ENCODE measurements at regions not wholly inside any gene's neighbourhood (a gene's known extent, or its start where the extent isn't known, plus 50 kb on each side); places are given as distances from the start of the nearest gene placed in this dataset.

DNA sequence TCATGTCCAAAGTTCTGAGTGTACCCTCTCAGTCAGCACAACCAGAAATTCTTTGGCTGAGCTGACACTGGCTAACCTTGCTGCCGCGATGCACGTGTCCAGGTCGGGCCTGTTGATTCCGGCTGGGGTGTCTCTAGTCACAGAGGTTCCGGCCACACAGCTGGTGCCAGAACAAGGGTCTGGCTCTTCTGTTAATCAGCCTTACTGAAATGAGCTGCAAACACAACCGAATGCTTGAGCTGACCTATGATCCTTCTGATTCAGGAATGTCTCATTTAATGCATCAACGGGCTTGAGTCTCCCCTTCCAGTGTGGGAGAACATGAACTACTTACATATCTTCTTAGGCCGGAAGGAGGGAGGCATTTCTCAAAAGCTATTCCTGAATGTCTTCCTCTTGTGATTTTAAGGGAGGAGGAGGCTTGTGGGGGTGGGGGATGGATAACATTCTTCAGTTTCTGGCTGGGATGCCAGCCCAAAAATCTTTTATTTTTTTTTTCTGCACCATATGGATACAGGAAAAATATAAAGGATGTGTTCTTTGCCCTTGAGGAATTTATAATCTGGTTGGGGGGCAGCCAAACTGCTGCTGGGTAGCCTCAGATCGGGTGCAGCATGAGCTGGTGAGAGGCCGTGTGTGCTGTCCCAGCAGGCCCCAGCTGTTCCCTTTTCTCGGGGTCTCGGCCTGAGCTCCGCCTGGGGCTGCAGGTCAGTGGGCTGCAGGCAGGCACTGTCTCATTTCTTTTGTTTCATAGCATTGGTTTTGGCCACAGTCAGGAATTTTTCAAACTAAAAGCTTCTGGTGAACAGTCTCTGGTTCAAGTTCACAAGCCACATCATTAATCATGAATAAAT, 319.1 kb upstream of the TBL1XR1 start:
- Histone ChIP-seq H3K9me3 (replicated peaks; ENCODE audit: control insufficient read depth, insufficient read depth, low read length) (no peaks in the 10 kb centered on the region), H3K9me1 (replicated peaks; ENCODE audit: control insufficient read depth, extremely low read depth, insufficient read depth, low read length) (no peaks in the 10 kb centered on the region), H2AFZ (ENCODE audit: low read depth, low read length) (peak overlapping the region; percentile 93), H3K4me3 (replicated peaks in 1 of 3; ENCODE audit: insufficient read depth in 1 of 3, low read depth in 1 of 3, low read length in 3 of 3) (no peak overlapping the region), H3K4me1 (ENCODE audit: control insufficient read depth, extremely low read depth, insufficient read depth, low read length) (peaks cover 13% of the 10 kb centered on the region), H4K20me1 (replicated peaks; ENCODE audit: control insufficient read depth, extremely low read depth, insufficient read depth, low read length) (no peaks in the 10 kb centered on the region), H3K4me2 (ENCODE audit: insufficient read depth, low read length) (peak overlapping the region; percentile 2), H3K27ac (ENCODE audit: insufficient read depth, low read depth, low read length) (no peak overlapping the region), H3K79me2 (ENCODE audit: control insufficient read depth, insufficient read depth, low read length) (no peaks in the 10 kb centered on the region), H3K27me3 (ENCODE audit: control insufficient read depth in 2 of 2, insufficient read depth in 2 of 2, low read length in 2 of 2) (no peaks in the 10 kb centered on the region), H3K36me3 (ENCODE audit: control insufficient read depth in 2 of 2, extremely low read depth in 1 of 2, insufficient read depth in 2 of 2, low read length in 2 of 2) (no peaks in the 10 kb centered on the region), H3K9ac (replicated peaks; ENCODE audit: extremely low read depth, insufficient read depth, low read length) (no peak overlapping the region)
- ChIA-PET CTCF (interaction anchor here (0.8 to 1.5 kb wide), 6 partner anchors 9 to 869 kb away, joined by 3 to 7 read pairs (median 4); no protein-coding TSS in a partner anchor), POLR2A (no interaction called here)
- intact Hi-C loops (cut with micrococcal nuclease) (no loop called here), dilution Hi-C loops (cut with MboI; ENCODE audit: extremely low pct_ligation_motif_present, low sequenced_read_pairs) (no loop called here)
- no TSS peak for BruUV-seq (replicated peaks)
- no peak for TF ChIP-seq MAX (IDR thresholded peaks at IDR 0.05; ENCODE audit: insufficient read depth, insufficient read length)
- no peak for TF ChIP-seq POLR2A (IDR thresholded peaks at IDR 0.05; ENCODE audit: low read depth, low read length)
- TF ChIP-seq MYC (IDR thresholded peaks at IDR 0.05; ENCODE audit: low read depth, low read length): no peak
- peak; percentile 13 for TF ChIP-seq FOS (IDR thresholded peaks at IDR 0.05; ENCODE audit: borderline replicate concordance, insufficient read depth, low read length)
- no peak for TF ChIP-seq POLR2AphosphoS5 (IDR thresholded peaks at IDR 0.05; ENCODE audit: insufficient read depth, low read depth, low read length)
- no peak for TF ChIP-seq EZH2 (IDR thresholded peaks at IDR 0.05; ENCODE audit: borderline replicate concordance, low read depth, low read length, severe bottlenecking)
- TF ChIP-seq, protein P1, sequence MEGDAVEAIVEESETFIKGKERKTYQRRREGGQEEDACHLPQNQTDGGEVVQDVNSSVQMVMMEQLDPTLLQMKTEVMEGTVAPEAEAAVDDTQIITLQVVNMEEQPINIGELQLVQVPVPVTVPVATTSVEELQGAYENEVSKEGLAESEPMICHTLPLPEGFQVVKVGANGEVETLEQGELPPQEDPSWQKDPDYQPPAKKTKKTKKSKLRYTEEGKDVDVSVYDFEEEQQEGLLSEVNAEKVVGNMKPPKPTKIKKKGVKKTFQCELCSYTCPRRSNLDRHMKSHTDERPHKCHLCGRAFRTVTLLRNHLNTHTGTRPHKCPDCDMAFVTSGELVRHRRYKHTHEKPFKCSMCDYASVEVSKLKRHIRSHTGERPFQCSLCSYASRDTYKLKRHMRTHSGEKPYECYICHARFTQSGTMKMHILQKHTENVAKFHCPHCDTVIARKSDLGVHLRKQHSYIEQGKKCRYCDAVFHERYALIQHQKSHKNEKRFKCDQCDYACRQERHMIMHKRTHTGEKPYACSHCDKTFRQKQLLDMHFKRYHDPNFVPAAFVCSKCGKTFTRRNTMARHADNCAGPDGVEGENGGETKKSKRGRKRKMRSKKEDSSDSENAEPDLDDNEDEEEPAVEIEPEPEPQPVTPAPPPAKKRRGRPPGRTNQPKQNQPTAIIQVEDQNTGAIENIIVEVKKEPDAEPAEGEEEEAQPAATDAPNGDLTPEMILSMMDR (IDR thresholded peaks at IDR 0.05; ENCODE audit: extremely low read depth in 1 of 2, insufficient read depth in 1 of 2, low read depth in 1 of 2, low read length in 2 of 2): no peak
- TF ChIP-seq JUN (IDR thresholded peaks at IDR 0.05; ENCODE audit: borderline replicate concordance, insufficient read depth, insufficient read length, low read depth): no peak
- TF ChIP-seq GATA2 (IDR thresholded peaks at IDR 0.05; ENCODE audit: insufficient read depth, insufficient read length, low read depth, low read length): peak; percentile 38
- DNase-seq (ENCODE audit: low read depth, low spot score) (peak; percentile 56), FAIRE-seq (peak; percentile 44)
